Astrocyte (in vitro differentiated cells and primary cell): ENCODE measurements at regions not wholly inside any gene's neighbourhood (a gene's known extent, or its start where the extent isn't known, plus 50 kb on each side); places are given as distances from the start of the nearest gene placed in this dataset.
A peak's percentile ranks its signal among the peaks of the same experiment; 100 is the strongest.

Experiments used
- DNase-seq: peaks from one replicate; pipeline ENCODE4 v3.0.0-alpha.2; 2010; ENCODE audit warnings: low read depth
- FAIRE-seq: peaks from 2 replicates; lab custom pipeline; 2011; peaks lifted over from hg19 to GRCh38; lab: Jason Lieb, UNC
- H2AFZ ChIP-seq: 2 replicates; pipeline ENCODE4 v1.6.0; 2012; ENCODE audit warnings: low read depth, low read length, inconsistent platforms
- H3K27ac ChIP-seq: 2 replicates; pipeline ENCODE4 v1.5.1; 2011; ENCODE audit warnings: low read depth, low read length, inconsistent platforms
- H3K27me3 ChIP-seq: 2 replicates; pipeline ENCODE4 v1.6.0; 2011; ENCODE audit warnings: low read length, inconsistent platforms; ENCODE audit not compliant: insufficient read depth
- H3K36me3 ChIP-seq: 2 replicates; pipeline ENCODE4 v1.5.1; 2011; ENCODE audit warnings: low read length, inconsistent platforms; ENCODE audit not compliant: insufficient read depth
- H3K4me1 ChIP-seq: 2 replicates; pipeline ENCODE4 v1.5.1; 2011; ENCODE audit warnings: low read length, inconsistent platforms; ENCODE audit not compliant: insufficient read depth
- H3K4me2 ChIP-seq: 2 replicates; pipeline ENCODE4 v1.6.0; 2012; ENCODE audit warnings: low read length, inconsistent platforms
- H3K4me3 ChIP-seq: 2 replicates; pipeline ENCODE4 v1.5.1; 2011; ENCODE audit warnings: low read depth, mild to moderate bottlenecking, low read length, inconsistent platforms; ENCODE audit not compliant: insufficient read depth
- H3K79me2 ChIP-seq: 2 replicates; pipeline ENCODE4 v1.6.0; 2012; ENCODE audit warnings: mild to moderate bottlenecking, low read length, inconsistent platforms; ENCODE audit not compliant: insufficient read depth
- H3K9ac ChIP-seq: 2 replicates; pipeline ENCODE4 v1.6.0; 2012; ENCODE audit warnings: mild to moderate bottlenecking, low read length, inconsistent platforms
- H3K9me3 ChIP-seq: 2 replicates; pipeline ENCODE4 v1.5.1; 2012; ENCODE audit warnings: low read depth, mild to moderate bottlenecking, low read length, inconsistent platforms; ENCODE audit not compliant: insufficient read depth
- H4K20me1 ChIP-seq: 2 replicates; pipeline ENCODE4 v1.6.0; 2012; ENCODE audit warnings: low read length, inconsistent platforms; ENCODE audit not compliant: insufficient read depth
- H3K27ac Mint-ChIP-seq: one replicate; pipeline ENCODE4 v1.8.0; 2021; ENCODE audit warnings: mild to moderate bottlenecking, mixed read lengths; ENCODE audit not compliant: unreplicated experiment
- H3K27me3 Mint-ChIP-seq: one replicate; pipeline ENCODE4 v1.8.0; 2021; ENCODE audit warnings: low read depth, mixed read lengths; ENCODE audit not compliant: unreplicated experiment
- H3K36me3 Mint-ChIP-seq: one replicate; pipeline ENCODE4 v1.8.0; 2021; ENCODE audit warnings: low read depth, mixed read lengths; ENCODE audit not compliant: unreplicated experiment
- H3K4me1 Mint-ChIP-seq: one replicate; pipeline ENCODE4 v1.8.0; 2021; ENCODE audit warnings: low read depth, mixed read lengths; ENCODE audit not compliant: unreplicated experiment
- H3K4me3 Mint-ChIP-seq: one replicate; pipeline ENCODE4 v1.8.0; 2021; ENCODE audit warnings: mild to moderate bottlenecking, moderate library complexity, mixed read lengths; ENCODE audit not compliant: unreplicated experiment
- H3K9me3 Mint-ChIP-seq: one replicate; pipeline ENCODE4 v1.8.0; 2021; ENCODE audit warnings: mild to moderate bottlenecking, mixed read lengths; ENCODE audit not compliant: unreplicated experiment
- CTCF ChIP-seq: IDR thresholded peaks from 2 replicates; pipeline ENCODE4 v1.5.1; 2011; ENCODE audit warnings: low read depth, mild to moderate bottlenecking, inconsistent platforms, low read length, moderate library complexity; ENCODE audit not compliant: insufficient read depth
- EZH2 ChIP-seq: IDR thresholded peaks from 2 replicates; pipeline ENCODE4 v1.6.1; 2012; ENCODE audit warnings: mild to moderate bottlenecking, low read length, inconsistent platforms; ENCODE audit not compliant: insufficient read depth

GRCh38 chr12:75744607-75745256, 233.3 kb upstream of the KRR1 start:
- H3K27ac ChIP-seq, result no peak overlapping the region
- no peaks in the 10 kb centered on the region for H3K36me3 ChIP-seq
- H3K4me1 ChIP-seq, result peaks cover 7% of the 10 kb centered on the region
- H3K4me3 ChIP-seq, result no peak overlapping the region
- no peak overlapping the region for H3K9ac ChIP-seq
- no peaks in the 10 kb centered on the region for H3K79me2 ChIP-seq
- no peaks in the 10 kb centered on the region for H3K27me3 ChIP-seq
- no peak for FAIRE-seq
- no peak for TF ChIP-seq EZH2
- TF ChIP-seq CTCF, result no peak
- H2AFZ ChIP-seq, result no peak overlapping the region
- Mint-ChIP-seq H3K4me3 (no peak overlapping the region), H3K27me3 (no peaks in the 10 kb centered on the region), H3K4me1 (peaks cover 14% of the 10 kb centered on the region), H3K36me3 (no peaks in the 10 kb centered on the region), H3K9me3 (no peaks in the 10 kb centered on the region), H3K27ac (no peak overlapping the region)
- no peaks in the 10 kb centered on the region for H3K9me3 ChIP-seq
- H4K20me1 ChIP-seq, result no peaks in the 10 kb centered on the region
- H3K4me2 ChIP-seq, result no peak overlapping the region
- peak; percentile 30 for DNase-seq

GRCh38 chr12:75742961-75743360, 231.6 kb upstream of the KRR1 start:
- H3K27ac Mint-ChIP-seq, result no peak overlapping the region

More at GRCh38 chr12:75742961-75743360, 231.6 kb upstream of the KRR1 start:
- peaks cover 9% of the 10 kb centered on the region for H3K4me1 ChIP-seq
- Mint-ChIP-seq H3K9me3 (no peaks in the 10 kb centered on the region), H3K36me3 (no peaks in the 10 kb centered on the region), H3K4me1 (peaks cover 19% of the 10 kb centered on the region), H3K27me3 (no peaks in the 10 kb centered on the region), H3K4me3 (no peak overlapping the region)
- H3K79me2 ChIP-seq, result no peaks in the 10 kb centered on the region
- no peaks in the 10 kb centered on the region for H3K9me3 ChIP-seq
- H3K4me2 ChIP-seq, result no peak overlapping the region
- no peaks in the 10 kb centered on the region for H4K20me1 ChIP-seq
- no peak overlapping the region for H3K27ac ChIP-seq
- DNase-seq (no peak), FAIRE-seq (no peak)
- no peak overlapping the region for H2AFZ ChIP-seq
- TF ChIP-seq CTCF (no peak), EZH2 (no peak)
- no peak overlapping the region for H3K4me3 ChIP-seq
- H3K9ac ChIP-seq, result no peak overlapping the region
- H3K27me3 ChIP-seq, result no peaks in the 10 kb centered on the region
- no peaks in the 10 kb centered on the region for H3K36me3 ChIP-seq
